ENCODE measurements at regions not wholly inside any gene's neighbourhood (a gene's known extent, or its start where the extent isn't known, plus 50 kb on each side); places are given as distances from the start of the nearest gene placed in this dataset.

- TF ChIP-seq, protein P1, sequence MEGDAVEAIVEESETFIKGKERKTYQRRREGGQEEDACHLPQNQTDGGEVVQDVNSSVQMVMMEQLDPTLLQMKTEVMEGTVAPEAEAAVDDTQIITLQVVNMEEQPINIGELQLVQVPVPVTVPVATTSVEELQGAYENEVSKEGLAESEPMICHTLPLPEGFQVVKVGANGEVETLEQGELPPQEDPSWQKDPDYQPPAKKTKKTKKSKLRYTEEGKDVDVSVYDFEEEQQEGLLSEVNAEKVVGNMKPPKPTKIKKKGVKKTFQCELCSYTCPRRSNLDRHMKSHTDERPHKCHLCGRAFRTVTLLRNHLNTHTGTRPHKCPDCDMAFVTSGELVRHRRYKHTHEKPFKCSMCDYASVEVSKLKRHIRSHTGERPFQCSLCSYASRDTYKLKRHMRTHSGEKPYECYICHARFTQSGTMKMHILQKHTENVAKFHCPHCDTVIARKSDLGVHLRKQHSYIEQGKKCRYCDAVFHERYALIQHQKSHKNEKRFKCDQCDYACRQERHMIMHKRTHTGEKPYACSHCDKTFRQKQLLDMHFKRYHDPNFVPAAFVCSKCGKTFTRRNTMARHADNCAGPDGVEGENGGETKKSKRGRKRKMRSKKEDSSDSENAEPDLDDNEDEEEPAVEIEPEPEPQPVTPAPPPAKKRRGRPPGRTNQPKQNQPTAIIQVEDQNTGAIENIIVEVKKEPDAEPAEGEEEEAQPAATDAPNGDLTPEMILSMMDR (IDR thresholded peaks at IDR 0.05), result no peak
- H3K9me3 ChIP-seq, result no peaks in the 10 kb centered on the region
- H3K4me1 ChIP-seq, result no peaks in the 10 kb centered on the region
- H3K36me3 ChIP-seq, result no peaks in the 10 kb centered on the region
- H3K27ac ChIP-seq, result no peak overlapping the region
- FAIRE-seq (no peak), DNase-seq (no peak), ATAC-seq (no peak)
- no peaks in the 10 kb centered on the region for H3K27me3 ChIP-seq
- no peak overlapping the region for H3K4me3 ChIP-seq
- intact Hi-C loops (cut with DNase I), result no loop called here
- WGBS, 2 donors, result 78 to 85% methylated on average over 2 of the region's 2 CpGs
Measured at GRCh38 chr2:106624787-106625380, 137.7 kb downstream of the CD8B2 start.

- intact Hi-C loops (cut with DNase I), result no loop called here
- Histone ChIP-seq H3K4me1 (no peaks in the 10 kb centered on the region), H3K27ac (no peak overlapping the region), H3K36me3 (no peaks in the 10 kb centered on the region), H3K4me3 (no peak overlapping the region), H3K27me3 (no peaks in the 10 kb centered on the region), H3K9me3 (no peaks in the 10 kb centered on the region)
- ATAC-seq (no peak), DNase-seq (no peak), FAIRE-seq (no peak)
- 75 to 89% methylated on average over 3 of the region's 3 CpGs for WGBS, 2 donors
- TF ChIP-seq, protein P1 (IDR thresholded peaks at IDR 0.05), result no peak
Measured at GRCh38 chr2:106628377-106628776, 141.2 kb downstream of the CD8B2 start.

DNA sequence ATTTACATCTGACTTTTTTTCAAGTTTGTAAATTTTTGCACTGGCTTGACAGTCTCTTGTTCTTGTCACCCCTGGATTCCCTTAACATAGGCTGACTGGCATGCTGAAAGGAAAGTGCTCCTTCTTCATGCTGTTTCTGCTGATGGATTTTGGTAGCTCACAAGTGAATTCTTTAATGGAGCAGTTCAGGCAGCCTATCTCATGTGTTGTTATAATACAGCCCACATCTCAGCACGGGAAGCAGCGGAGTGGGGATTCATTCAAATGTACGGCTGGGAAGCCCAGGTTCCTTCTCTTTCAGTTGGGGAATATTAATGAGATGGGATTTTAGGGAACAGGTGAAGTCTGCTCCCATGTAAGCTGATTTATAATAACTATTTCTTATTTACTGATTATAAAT is 142.8 kb downstream of the CD8B2 start:
- FAIRE-seq, result no peak
- Histone ChIP-seq H3K4me3 (no peak overlapping the region), H3K4me1 (no peaks in the 10 kb centered on the region), H3K9me3 (no peaks in the 10 kb centered on the region), H3K27ac (no peak overlapping the region), H3K27me3 (no peaks in the 10 kb centered on the region), H3K36me3 (no peaks in the 10 kb centered on the region)
- TF ChIP-seq, protein P1 (IDR thresholded peaks at IDR 0.05), result no peak
- ATAC-seq, result no peak
- intact Hi-C loops (cut with DNase I), result no loop called here
- DNase-seq, result no peak
- WGBS, 2 donors, result 70 to 72% methylated on average over 3 of the region's 3 CpGs

- Histone ChIP-seq H3K4me3 (no peak overlapping the region), H3K9me3 (no peaks in the 10 kb centered on the region), H3K36me3 (no peaks in the 10 kb centered on the region), H3K27me3 (no peaks in the 10 kb centered on the region), H3K4me1 (no peaks in the 10 kb centered on the region), H3K27ac (no peak overlapping the region)
- no peak for FAIRE-seq
- TF ChIP-seq, protein P1 (IDR thresholded peaks at IDR 0.05), result no peak
- no peak for ATAC-seq
- DNase-seq, result no peak
- 79 to 89% methylated on average over 1 of the region's 1 CpG for WGBS, 2 donors
- intact Hi-C loops (cut with DNase I), result no loop called here
Measured at GRCh38 chr2:106631281-106631680, 144.1 kb downstream of the CD8B2 start.

GRCh38 chr2:106638043-106638442 is 150.9 kb downstream of the CD8B2 start:
- FAIRE-seq (peak; percentile 85), ATAC-seq (peak in 3 of 4 donors; percentile 27 to 51 (median 37)), DNase-seq (no peak)
- Histone ChIP-seq H3K4me1 (no peaks in the 10 kb centered on the region), H3K36me3 (no peaks in the 10 kb centered on the region), H3K4me3 (no peak overlapping the region), H3K9me3 (no peaks in the 10 kb centered on the region), H3K27ac (no peak overlapping the region), H3K27me3 (no peaks in the 10 kb centered on the region)
- intact Hi-C loops (cut with DNase I), result no loop called here
- TF ChIP-seq, protein P1 (IDR thresholded peaks at IDR 0.05), result peak in 3 of 4 donors; percentile 15 to 32 (median 19)
- WGBS, 2 donors, result 0% methylated on average over 1 of the region's 1 CpG

Data from pancreas (tissue), 10 donors.